Type B pancreatic cell (in vitro differentiated cells): ENCODE measurements at regions not wholly inside any gene's neighbourhood (a gene's known extent, or its start where the extent isn't known, plus 50 kb on each side); places are given as distances from the start of the nearest gene placed in this dataset.

ENCODE experiments used
- DNase-seq: peaks from one replicate; pipeline ENCODE4 v3.0.0; 2021; ENCODE audit warnings: mixed read lengths; ENCODE audit not compliant: unreplicated experiment; ENCODE audit errors: extremely low spot score
- H3K27ac Mint-ChIP-seq: 2 replicates; pipeline ENCODE4 v1.8.0; 2021; ENCODE audit warnings: mild to moderate bottlenecking, mixed read lengths
- H3K27me3 Mint-ChIP-seq: 2 replicates; pipeline ENCODE4 v1.8.0; 2021; ENCODE audit warnings: mixed read lengths
- H3K36me3 Mint-ChIP-seq: 2 replicates; pipeline ENCODE4 v1.8.0; 2021; ENCODE audit warnings: mixed read lengths
- H3K4me1 Mint-ChIP-seq: one replicate; pipeline ENCODE4 v1.8.0; 2021; ENCODE audit warnings: mixed read lengths; ENCODE audit not compliant: unreplicated experiment
- H3K4me3 Mint-ChIP-seq: 2 replicates; pipeline ENCODE4 v1.8.0; 2021; ENCODE audit warnings: mild to moderate bottlenecking, mixed read lengths
- H3K9me3 Mint-ChIP-seq: 2 replicates; pipeline ENCODE4 v1.8.0; 2021; ENCODE audit warnings: mixed read lengths
- CTCF ChIP-seq: fragments of 200-600 bp; sonication (generic); conservative IDR thresholded peaks from 2 replicates; pipeline ENCODE4 v1.5.0; 2021; ENCODE audit warnings: antibody characterized with exemption, mild to moderate bottlenecking

GRCh38 chr3:177484926-177485325, 287.6 kb upstream of the TBL1XR1 start:
- Mint-ChIP-seq H3K4me3 (no peak overlapping the region), H3K27ac (no peak overlapping the region), H3K9me3 (peaks cover 12% of the 10 kb centered on the region), H3K4me1 (peaks cover 20% of the 10 kb centered on the region), H3K36me3 (peaks cover 8% of the 10 kb centered on the region), H3K27me3 (no peaks in the 10 kb centered on the region)
- DNase-seq = no peak
- no peak for TF ChIP-seq CTCF

GRCh38 chr3:177487635-177488186, 290.4 kb upstream of the TBL1XR1 start:
- H3K9me3 Mint-ChIP-seq = peaks cover 9% of the 10 kb centered on the region
- H3K36me3 Mint-ChIP-seq = peaks cover 4% of the 10 kb centered on the region
- H3K4me3 Mint-ChIP-seq = no peak overlapping the region
- peaks cover 24% of the 10 kb centered on the region for H3K4me1 Mint-ChIP-seq
- H3K27ac Mint-ChIP-seq = no peak overlapping the region
- TF ChIP-seq CTCF = no peak
- DNase-seq = no peak
- H3K27me3 Mint-ChIP-seq = no peaks in the 10 kb centered on the region

- no peak overlapping the region for H3K4me3 Mint-ChIP-seq
- no peak overlapping the region for H3K27ac Mint-ChIP-seq
- H3K4me1 Mint-ChIP-seq = peaks cover 19% of the 10 kb centered on the region
- H3K36me3 Mint-ChIP-seq = peaks cover 4% of the 10 kb centered on the region
- TF ChIP-seq CTCF = no peak
- H3K27me3 Mint-ChIP-seq = no peaks in the 10 kb centered on the region
- peaks cover 13% of the 10 kb centered on the region for H3K9me3 Mint-ChIP-seq
- no peak for DNase-seq
Measured at GRCh38 chr3:177488740-177489139, 291.5 kb upstream of the TBL1XR1 start.

- no peaks in the 10 kb centered on the region for H3K27me3 Mint-ChIP-seq
- H3K4me1 Mint-ChIP-seq = peaks cover 17% of the 10 kb centered on the region
- no peak for TF ChIP-seq CTCF
- no peak overlapping the region for H3K27ac Mint-ChIP-seq
- DNase-seq = no peak
- H3K36me3 Mint-ChIP-seq = no peaks in the 10 kb centered on the region
- H3K9me3 Mint-ChIP-seq = peaks cover 13% of the 10 kb centered on the region
- no peak overlapping the region for H3K4me3 Mint-ChIP-seq
Measured at GRCh38 chr3:177490626-177491025, 293.3 kb upstream of the TBL1XR1 start.

- Mint-ChIP-seq H3K36me3 (no peaks in the 10 kb centered on the region), H3K9me3 (peaks cover 12% of the 10 kb centered on the region), H3K4me1 (peaks cover 17% of the 10 kb centered on the region), H3K27me3 (no peaks in the 10 kb centered on the region), H3K4me3 (peak overlapping the region; percentile 37), H3K27ac (peak overlapping the region; percentile 11)
- no peak for DNase-seq
- TF ChIP-seq CTCF = no peak
Measured at GRCh38 chr3:177491296-177492032, 294.2 kb upstream of the TBL1XR1 start.
